Epithelial cell of proximal tubule (primary cell): ENCODE measurements at regions not wholly inside any gene's neighbourhood (a gene's known extent, or its start where the extent isn't known, plus 50 kb on each side); places are given as distances from the start of the nearest gene placed in this dataset.
"Not testable (repeated sequence)": the region's sequence is repeated elsewhere in the genome, so short reads cannot be mapped to it uniquely, and the experiment has no call there.

Experiments
- DNase-seq: peaks from one replicate; pipeline ENCODE4 v3.0.0-alpha.2; 2011; ENCODE audit warnings: low read depth
- H3K4me3 ChIP-seq: 2 replicates; pipeline ENCODE4 v1.5.1; 2011; ENCODE audit warnings: low read depth, mild to moderate bottlenecking, low read length
- CTCF ChIP-seq: conservative IDR thresholded peaks from 2 replicates; pipeline ENCODE4 v1.5.1; 2012; ENCODE audit warnings: low read depth, mild to moderate bottlenecking, low read length

- H3K4me3 ChIP-seq = no peak overlapping the region
- no peak for DNase-seq
- TF ChIP-seq CTCF = no peak
These were observed 264.6 kb upstream of the ALG10 start for GRCh38 chr12:33757701-33758100.

DNA sequence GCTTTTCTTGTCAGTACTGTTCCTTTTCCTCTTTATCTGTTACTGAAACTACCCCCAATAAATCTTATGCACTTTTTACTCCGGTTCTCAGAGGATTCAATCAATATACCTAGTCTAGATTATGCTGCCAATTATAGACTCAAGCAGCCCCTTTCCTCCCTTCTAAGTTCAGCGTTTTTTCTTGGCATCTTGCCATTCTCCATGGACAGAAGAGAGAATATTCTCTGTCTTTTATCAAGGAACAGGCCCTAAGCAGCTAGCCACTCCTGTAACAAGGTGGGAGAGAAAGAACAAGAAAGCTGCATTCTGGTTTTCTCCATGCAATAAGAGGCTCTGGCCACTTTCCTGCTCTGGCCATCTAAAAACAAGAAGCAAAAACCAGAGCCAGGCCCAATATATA, 263.0 kb upstream of the ALG10 start:
- no peak for TF ChIP-seq CTCF
- DNase-seq = no peak
- H3K4me3 ChIP-seq = no peak overlapping the region

- no peak for DNase-seq
- H3K4me3 ChIP-seq = no peak overlapping the region
- no peak for TF ChIP-seq CTCF
These were observed 259.0 kb upstream of the ALG10 start for GRCh38 chr12:33763331-33763730.

DNA sequence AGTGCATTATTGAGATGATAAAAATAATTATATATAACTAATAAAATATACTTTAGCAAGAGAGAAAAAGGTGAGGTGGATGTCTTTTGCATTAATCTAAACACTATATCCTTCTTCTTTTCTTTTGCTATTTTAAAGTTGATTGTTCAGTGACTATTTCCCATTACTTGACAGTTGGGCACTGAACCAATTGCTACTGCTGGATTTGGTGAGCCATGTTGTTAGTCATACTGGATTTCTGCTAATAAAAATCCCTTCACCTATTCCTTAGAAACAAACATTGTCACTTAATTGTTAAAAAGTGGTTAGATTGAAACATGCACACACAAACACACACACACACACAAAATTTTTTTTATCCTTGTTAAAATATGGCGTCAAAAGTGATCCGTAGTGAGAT, 251.6 kb upstream of the ALG10 start:
- DNase-seq = no peak
- no peak for TF ChIP-seq CTCF
- no peak overlapping the region for H3K4me3 ChIP-seq

DNA sequence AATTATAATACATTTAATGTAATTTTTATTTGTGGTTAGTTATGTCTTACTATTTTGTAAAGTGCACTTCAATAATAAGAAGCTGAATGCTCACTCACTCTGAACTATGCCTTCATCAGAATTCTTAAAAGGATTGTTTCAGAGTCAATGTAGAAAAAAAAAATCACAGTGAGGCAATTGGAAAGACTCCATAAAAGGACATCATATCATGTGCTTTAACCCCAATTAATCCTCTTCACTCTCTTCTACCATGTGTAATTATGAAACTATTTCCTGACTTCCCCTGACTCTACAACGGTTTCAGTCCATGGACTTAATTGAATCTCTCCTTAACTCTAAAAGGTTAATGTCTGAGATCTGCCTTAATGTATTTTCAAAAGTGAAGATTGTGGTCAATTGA, 250.4 kb upstream of the ALG10 start:
- no peak for TF ChIP-seq CTCF
- DNase-seq = no peak
- H3K4me3 ChIP-seq = no peak overlapping the region

DNA sequence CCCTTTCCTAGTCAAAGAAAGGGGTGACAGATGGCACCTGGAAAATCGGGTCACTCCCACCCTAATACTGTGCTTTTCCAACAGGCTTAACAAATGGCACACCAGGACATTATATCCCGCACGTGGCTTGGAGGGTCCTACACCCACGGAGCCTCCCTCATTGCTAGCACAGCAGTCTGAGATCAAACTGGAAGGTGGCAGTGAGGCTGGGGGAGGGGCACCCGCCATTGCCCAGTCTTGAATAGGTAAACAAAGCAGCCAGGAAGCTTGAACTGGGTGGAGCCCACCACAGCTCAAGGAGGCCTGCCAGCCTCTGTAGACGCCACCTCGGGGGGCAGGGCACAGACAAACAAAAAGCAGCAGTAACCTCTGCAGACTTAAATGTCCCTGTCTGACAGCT, 249.2 kb upstream of the ALG10 start:
- DNase-seq, H3K4me3 ChIP-seq: not testable (repeated sequence)

GRCh38 chr12:33786532-33786931, 235.8 kb upstream of the ALG10 start:
- no peak overlapping the region for H3K4me3 ChIP-seq
- TF ChIP-seq CTCF = no peak
- no peak for DNase-seq

DNA sequence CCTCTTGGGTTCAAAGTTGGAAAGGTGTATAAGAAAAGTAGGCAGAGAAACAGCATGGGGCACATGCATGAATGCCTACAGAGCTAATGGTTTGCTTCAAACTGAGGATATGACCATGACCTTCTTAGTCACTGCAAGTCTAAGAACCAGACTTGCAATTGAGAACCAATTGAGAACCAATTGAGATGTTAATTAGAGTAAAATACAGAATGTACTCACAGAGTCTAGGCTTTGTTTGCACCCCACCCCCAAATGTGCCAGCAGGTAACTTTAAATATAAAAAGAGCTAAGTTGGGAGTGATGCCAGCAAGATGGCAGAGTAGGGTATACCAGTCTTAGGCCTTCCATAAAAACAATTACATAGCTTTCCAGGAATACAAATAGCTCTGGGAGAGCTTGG, 227.3 kb upstream of the ALG10 start:
- DNase-seq = no peak
- no peak for TF ChIP-seq CTCF
- no peak overlapping the region for H3K4me3 ChIP-seq
